ENCODE measurements at regions not wholly inside any gene's neighbourhood (a gene's known extent, or its start where the extent isn't known, plus 50 kb on each side); places are given as distances from the start of the nearest gene placed in this dataset.

DNA sequence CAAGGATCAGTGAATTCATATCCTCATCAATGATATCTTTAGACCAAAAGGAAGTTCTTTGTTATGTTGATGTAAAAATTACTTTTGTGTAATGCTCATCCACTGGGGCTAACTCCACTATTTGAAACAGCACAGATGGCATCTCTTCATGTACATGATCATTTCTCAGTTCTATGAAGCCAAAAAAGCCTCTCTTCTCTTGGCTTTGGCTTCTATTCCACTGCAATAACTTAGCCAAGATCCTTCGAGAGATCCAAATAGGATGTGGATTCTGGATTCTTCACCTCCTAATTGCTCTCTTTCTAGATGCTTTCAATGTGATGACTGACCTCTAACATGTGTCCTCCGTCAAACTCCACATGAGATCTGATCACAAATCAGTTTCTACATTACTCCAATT, 851.2 kb downstream of the GALC start:
- Mint-ChIP-seq H3K9me3 (no peaks in the 10 kb centered on the region), H3K4me3 (no peak overlapping the region), H3K27ac (no peak overlapping the region), H3K4me1 (peaks cover 7% of the 10 kb centered on the region), H3K27me3 (ENCODE audit: insufficient read depth, low read depth, poor library complexity) (peaks cover 8% of the 10 kb centered on the region), H3K36me3 (ENCODE audit: low read depth) (no peaks in the 10 kb centered on the region)
- H2AFZ ChIP-seq = no peak overlapping the region
- no peaks in the 10 kb centered on the region for H3K9me2 ChIP-seq (ENCODE audit: insufficient read depth)
- no peaks in the 10 kb centered on the region for H3F3A ChIP-seq (replicated peaks; ENCODE audit: low read depth)
- DNase-seq (ENCODE audit: low spot score) (no peak), ATAC-seq (no peak)
- H3K4me2 ChIP-seq = no peak overlapping the region
- TF ChIP-seq EZH2 (IDR thresholded peaks at IDR 0.05; ENCODE audit: low read depth, unreplicated experiment) = no peak
- TF ChIP-seq POLR2AphosphoS5 (IDR thresholded peaks at IDR 0.05; ENCODE audit: low read depth) = no peak
- TF ChIP-seq, protein P1, sequence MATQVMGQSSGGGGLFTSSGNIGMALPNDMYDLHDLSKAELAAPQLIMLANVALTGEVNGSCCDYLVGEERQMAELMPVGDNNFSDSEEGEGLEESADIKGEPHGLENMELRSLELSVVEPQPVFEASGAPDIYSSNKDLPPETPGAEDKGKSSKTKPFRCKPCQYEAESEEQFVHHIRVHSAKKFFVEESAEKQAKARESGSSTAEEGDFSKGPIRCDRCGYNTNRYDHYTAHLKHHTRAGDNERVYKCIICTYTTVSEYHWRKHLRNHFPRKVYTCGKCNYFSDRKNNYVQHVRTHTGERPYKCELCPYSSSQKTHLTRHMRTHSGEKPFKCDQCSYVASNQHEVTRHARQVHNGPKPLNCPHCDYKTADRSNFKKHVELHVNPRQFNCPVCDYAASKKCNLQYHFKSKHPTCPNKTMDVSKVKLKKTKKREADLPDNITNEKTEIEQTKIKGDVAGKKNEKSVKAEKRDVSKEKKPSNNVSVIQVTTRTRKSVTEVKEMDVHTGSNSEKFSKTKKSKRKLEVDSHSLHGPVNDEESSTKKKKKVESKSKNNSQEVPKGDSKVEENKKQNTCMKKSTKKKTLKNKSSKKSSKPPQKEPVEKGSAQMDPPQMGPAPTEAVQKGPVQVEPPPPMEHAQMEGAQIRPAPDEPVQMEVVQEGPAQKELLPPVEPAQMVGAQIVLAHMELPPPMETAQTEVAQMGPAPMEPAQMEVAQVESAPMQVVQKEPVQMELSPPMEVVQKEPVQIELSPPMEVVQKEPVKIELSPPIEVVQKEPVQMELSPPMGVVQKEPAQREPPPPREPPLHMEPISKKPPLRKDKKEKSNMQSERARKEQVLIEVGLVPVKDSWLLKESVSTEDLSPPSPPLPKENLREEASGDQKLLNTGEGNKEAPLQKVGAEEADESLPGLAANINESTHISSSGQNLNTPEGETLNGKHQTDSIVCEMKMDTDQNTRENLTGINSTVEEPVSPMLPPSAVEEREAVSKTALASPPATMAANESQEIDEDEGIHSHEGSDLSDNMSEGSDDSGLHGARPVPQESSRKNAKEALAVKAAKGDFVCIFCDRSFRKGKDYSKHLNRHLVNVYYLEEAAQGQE (IDR thresholded peaks at IDR 0.05; ENCODE audit: unreplicated experiment) = no peak
- H3K27me3 ChIP-seq (ENCODE audit: insufficient read depth) = peaks cover 7% of the 10 kb centered on the region; the same call in 1 of the 2 replicates
- no peak overlapping the region for H3K27ac ChIP-seq (ENCODE audit: low read depth)
- no peak overlapping the region for H3K4me3 ChIP-seq
- no peaks in the 10 kb centered on the region for H4K20me1 ChIP-seq (replicated peaks; ENCODE audit: insufficient read depth)
- H3K4me1 ChIP-seq (ENCODE audit: insufficient read depth) = no peaks in the 10 kb centered on the region
- no peaks in the 10 kb centered on the region for H3K36me3 ChIP-seq (ENCODE audit: insufficient read depth)
- H3K79me2 ChIP-seq (replicated peaks; ENCODE audit: insufficient read depth) = no peaks in the 10 kb centered on the region

DNA sequence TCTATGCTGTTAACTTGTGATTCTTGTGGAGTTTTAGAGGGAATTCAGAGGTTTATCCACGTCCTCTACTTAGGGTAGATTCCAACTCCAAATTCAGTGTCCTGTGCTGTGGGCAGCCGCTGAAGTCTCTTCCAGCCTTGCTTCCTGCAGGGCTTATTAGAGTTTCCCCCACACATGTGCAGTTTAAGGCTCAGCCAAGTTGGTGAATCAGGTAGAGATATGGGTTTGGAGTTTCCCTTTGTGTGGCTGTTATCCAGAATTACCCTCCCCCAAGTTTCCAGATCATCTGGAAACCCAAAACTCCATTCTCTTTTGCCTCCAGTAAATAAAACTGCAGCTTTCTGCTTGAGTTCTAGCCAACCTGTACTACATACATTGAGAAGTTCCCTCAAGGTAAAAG, 853.7 kb downstream of the GALC start:
- Mint-ChIP-seq H3K27me3 (ENCODE audit: insufficient read depth, low read depth, poor library complexity) (no peaks in the 10 kb centered on the region), H3K4me3 (no peak overlapping the region), H3K36me3 (ENCODE audit: low read depth) (no peaks in the 10 kb centered on the region), H3K9me3 (no peaks in the 10 kb centered on the region), H3K4me1 (no peaks in the 10 kb centered on the region), H3K27ac (no peak overlapping the region)
- H3K36me3 ChIP-seq (ENCODE audit: insufficient read depth) = no peaks in the 10 kb centered on the region
- ATAC-seq (no peak), DNase-seq (ENCODE audit: low spot score) (no peak)
- H3K27me3 ChIP-seq (ENCODE audit: insufficient read depth) = no peaks in the 10 kb centered on the region
- no peaks in the 10 kb centered on the region for H3K4me1 ChIP-seq (ENCODE audit: insufficient read depth)
- H3K4me2 ChIP-seq = no peak overlapping the region
- no peaks in the 10 kb centered on the region for H3F3A ChIP-seq (replicated peaks; ENCODE audit: low read depth)
- H3K27ac ChIP-seq (ENCODE audit: low read depth) = no peak overlapping the region
- H3K4me3 ChIP-seq = no peak overlapping the region
- H2AFZ ChIP-seq = no peak overlapping the region
- no peaks in the 10 kb centered on the region for H4K20me1 ChIP-seq (replicated peaks; ENCODE audit: insufficient read depth)
- H3K9me2 ChIP-seq (ENCODE audit: insufficient read depth) = no peaks in the 10 kb centered on the region
- no peaks in the 10 kb centered on the region for H3K79me2 ChIP-seq (replicated peaks; ENCODE audit: insufficient read depth)
- TF ChIP-seq EZH2phosphoT487 (IDR thresholded peaks at IDR 0.05; ENCODE audit: unreplicated experiment) (no peak), JUNB (IDR thresholded peaks at IDR 0.05; ENCODE audit: unreplicated experiment) (no peak), CREB1 (CRISPR knock-in tag; IDR thresholded peaks at IDR 0.05; ENCODE audit: low read depth) (no peak), ZNF114 (CRISPR knock-in tag; IDR thresholded peaks at IDR 0.05) (no peak), NANOG (IDR thresholded peaks at IDR 0.05; ENCODE audit: borderline replicate concordance) (no peak), STAT1 (IDR thresholded peaks at IDR 0.05; ENCODE audit: unreplicated experiment) (no peak)
- TF ChIP-seq, protein P2, sequence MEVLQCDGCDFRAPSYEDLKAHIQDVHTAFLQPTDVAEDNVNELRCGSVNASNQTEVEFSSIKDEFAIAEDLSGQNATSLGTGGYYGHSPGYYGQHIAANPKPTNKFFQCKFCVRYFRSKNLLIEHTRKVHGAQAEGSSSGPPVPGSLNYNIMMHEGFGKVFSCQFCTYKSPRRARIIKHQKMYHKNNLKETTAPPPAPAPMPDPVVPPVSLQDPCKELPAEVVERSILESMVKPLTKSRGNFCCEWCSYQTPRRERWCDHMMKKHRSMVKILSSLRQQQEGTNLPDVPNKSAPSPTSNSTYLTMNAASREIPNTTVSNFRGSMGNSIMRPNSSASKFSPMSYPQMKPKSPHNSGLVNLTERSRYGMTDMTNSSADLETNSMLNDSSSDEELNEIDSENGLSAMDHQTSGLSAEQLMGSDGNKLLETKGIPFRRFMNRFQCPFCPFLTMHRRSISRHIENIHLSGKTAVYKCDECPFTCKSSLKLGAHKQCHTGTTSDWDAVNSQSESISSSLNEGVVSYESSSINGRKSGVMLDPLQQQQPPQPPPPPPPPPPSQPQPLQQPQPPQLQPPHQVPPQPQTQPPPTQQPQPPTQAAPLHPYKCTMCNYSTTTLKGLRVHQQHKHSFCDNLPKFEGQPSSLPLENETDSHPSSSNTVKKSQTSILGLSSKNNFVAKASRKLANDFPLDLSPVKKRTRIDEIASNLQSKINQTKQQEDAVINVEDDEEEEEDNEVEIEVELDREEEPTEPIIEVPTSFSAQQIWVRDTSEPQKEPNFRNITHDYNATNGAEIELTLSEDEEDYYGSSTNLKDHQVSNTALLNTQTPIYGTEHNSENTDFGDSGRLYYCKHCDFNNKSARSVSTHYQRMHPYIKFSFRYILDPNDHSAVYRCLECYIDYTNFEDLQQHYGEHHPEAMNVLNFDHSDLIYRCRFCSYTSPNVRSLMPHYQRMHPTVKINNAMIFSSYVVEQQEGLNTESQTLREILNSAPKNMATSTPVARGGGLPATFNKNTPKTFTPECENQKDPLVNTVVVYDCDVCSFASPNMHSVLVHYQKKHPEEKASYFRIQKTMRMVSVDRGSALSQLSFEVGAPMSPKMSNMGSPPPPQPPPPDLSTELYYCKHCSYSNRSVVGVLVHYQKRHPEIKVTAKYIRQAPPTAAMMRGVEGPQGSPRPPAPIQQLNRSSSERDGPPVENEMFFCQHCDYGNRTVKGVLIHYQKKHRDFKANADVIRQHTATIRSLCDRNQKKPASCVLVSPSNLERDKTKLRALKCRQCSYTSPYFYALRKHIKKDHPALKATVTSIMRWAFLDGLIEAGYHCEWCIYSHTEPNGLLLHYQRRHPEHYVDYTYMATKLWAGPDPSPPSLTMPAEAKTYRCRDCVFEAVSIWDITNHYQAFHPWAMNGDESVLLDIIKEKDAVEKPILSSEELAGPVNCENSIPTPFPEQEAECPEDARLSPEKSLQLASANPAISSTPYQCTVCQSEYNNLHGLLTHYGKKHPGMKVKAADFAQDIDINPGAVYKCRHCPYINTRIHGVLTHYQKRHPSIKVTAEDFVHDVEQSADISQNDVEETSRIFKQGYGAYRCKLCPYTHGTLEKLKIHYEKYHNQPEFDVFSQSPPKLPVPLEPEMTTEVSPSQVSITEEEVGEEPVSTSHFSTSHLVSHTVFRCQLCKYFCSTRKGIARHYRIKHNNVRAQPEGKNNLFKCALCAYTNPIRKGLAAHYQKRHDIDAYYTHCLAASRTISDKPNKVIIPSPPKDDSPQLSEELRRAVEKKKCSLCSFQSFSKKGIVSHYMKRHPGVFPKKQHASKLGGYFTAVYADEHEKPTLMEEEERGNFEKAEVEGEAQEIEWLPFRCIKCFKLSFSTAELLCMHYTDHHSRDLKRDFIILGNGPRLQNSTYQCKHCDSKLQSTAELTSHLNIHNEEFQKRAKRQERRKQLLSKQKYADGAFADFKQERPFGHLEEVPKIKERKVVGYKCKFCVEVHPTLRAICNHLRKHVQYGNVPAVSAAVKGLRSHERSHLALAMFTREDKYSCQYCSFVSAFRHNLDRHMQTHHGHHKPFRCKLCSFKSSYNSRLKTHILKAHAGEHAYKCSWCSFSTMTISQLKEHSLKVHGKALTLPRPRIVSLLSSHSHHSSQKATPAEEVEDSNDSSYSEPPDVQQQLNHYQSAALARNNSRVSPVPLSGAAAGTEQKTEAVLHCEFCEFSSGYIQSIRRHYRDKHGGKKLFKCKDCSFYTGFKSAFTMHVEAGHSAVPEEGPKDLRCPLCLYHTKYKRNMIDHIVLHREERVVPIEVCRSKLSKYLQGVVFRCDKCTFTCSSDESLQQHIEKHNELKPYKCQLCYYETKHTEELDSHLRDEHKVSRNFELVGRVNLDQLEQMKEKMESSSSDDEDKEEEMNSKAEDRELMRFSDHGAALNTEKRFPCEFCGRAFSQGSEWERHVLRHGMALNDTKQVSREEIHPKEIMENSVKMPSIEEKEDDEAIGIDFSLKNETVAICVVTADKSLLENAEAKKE (CRISPR knock-in tag; IDR thresholded peaks at IDR 0.05) = no peak
- TF ChIP-seq, protein P1 (IDR thresholded peaks at IDR 0.05; ENCODE audit: unreplicated experiment) = no peak

Data from GM23338 (cell line).